GM23338 (cell line): ENCODE measurements at regions not wholly inside any gene's neighbourhood (a gene's known extent, or its start where the extent isn't known, plus 50 kb on each side); places are given as distances from the start of the nearest gene placed in this dataset.

Experiments
- CTCF ChIP-seq, 2 experiments: fragments of 200-600 bp in 1 of 2; sonication (generic) in 1 of 2; conservative IDR thresholded peaks; 2 replicates each; pipeline versions ENCODE4 v1.5.1 to v1.6.1; 2016 to 2017; ENCODE audit warnings: antibody characterized with exemption in 2 of 2, low read depth in 2 of 2, mild to moderate bottlenecking in 2 of 2, moderate library complexity in 1 of 2
- EZH2 ChIP-seq: fragments of 200-600 bp; sonication (generic); IDR thresholded peaks from one replicate; pipeline ENCODE4 v1.8.0; 2017; ENCODE audit warnings: antibody characterized with exemption, mild to moderate bottlenecking, low read depth; ENCODE audit not compliant: unreplicated experiment
- EZH2phosphoT487 ChIP-seq: fragments of 200-600 bp; sonication (generic); IDR thresholded peaks from one replicate; pipeline ENCODE4 v1.8.1; 2018; ENCODE audit warnings: antibody characterized with exemption; ENCODE audit not compliant: unreplicated experiment
- POLR2AphosphoS5 ChIP-seq: IDR thresholded peaks from 2 replicates; pipeline ENCODE4 v1.6.1; 2016; ENCODE audit warnings: antibody characterized with exemption, low read depth
- TF ChIP-seq, protein P1 (sequence below): IDR thresholded peaks from one replicate; pipeline ENCODE4 v1.6.1; 2018; ENCODE audit warnings: antibody characterized with exemption; ENCODE audit not compliant: unreplicated experiment

GRCh38 chr2:191782351-191782750 lies 64.5 kb downstream of the CAVIN2 start:
- TF ChIP-seq POLR2AphosphoS5: no peak
- no peak for TF ChIP-seq EZH2
- no peak for TF ChIP-seq CTCF (conservative IDR thresholded peaks at IDR 0.05; ENCODE audit: low read depth in 2 of 2)
- TF ChIP-seq EZH2phosphoT487: no peak
- TF ChIP-seq, protein P1, sequence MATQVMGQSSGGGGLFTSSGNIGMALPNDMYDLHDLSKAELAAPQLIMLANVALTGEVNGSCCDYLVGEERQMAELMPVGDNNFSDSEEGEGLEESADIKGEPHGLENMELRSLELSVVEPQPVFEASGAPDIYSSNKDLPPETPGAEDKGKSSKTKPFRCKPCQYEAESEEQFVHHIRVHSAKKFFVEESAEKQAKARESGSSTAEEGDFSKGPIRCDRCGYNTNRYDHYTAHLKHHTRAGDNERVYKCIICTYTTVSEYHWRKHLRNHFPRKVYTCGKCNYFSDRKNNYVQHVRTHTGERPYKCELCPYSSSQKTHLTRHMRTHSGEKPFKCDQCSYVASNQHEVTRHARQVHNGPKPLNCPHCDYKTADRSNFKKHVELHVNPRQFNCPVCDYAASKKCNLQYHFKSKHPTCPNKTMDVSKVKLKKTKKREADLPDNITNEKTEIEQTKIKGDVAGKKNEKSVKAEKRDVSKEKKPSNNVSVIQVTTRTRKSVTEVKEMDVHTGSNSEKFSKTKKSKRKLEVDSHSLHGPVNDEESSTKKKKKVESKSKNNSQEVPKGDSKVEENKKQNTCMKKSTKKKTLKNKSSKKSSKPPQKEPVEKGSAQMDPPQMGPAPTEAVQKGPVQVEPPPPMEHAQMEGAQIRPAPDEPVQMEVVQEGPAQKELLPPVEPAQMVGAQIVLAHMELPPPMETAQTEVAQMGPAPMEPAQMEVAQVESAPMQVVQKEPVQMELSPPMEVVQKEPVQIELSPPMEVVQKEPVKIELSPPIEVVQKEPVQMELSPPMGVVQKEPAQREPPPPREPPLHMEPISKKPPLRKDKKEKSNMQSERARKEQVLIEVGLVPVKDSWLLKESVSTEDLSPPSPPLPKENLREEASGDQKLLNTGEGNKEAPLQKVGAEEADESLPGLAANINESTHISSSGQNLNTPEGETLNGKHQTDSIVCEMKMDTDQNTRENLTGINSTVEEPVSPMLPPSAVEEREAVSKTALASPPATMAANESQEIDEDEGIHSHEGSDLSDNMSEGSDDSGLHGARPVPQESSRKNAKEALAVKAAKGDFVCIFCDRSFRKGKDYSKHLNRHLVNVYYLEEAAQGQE: no peak
